HEK293T (cell line): ENCODE measurements at regions not wholly inside any gene's neighbourhood (a gene's known extent, or its start where the extent isn't known, plus 50 kb on each side); places are given as distances from the start of the nearest gene placed in this dataset.

ENCODE experiments used
- ARNT ChIP-seq: fragments of 450-650 bp; IDR thresholded peaks from 2 replicates; pipeline ENCODE4 v1.6.1; 2017; ENCODE audit warnings: mild to moderate bottlenecking
- BHLHE40 ChIP-seq: fragments of 450-650 bp; IDR thresholded peaks from 2 replicates; pipeline ENCODE4 v1.6.1; 2016; ENCODE audit warnings: mild to moderate bottlenecking, moderate library complexity, borderline replicate concordance
- CTBP1 ChIP-seq: fragments of 450-650 bp; IDR thresholded peaks from 2 replicates; pipeline ENCODE4 v1.6.1; 2016; ENCODE audit warnings: borderline replicate concordance
- FOXA1 ChIP-seq: fragments of 450-650 bp; IDR thresholded peaks from 2 replicates; pipeline ENCODE4 v1.6.1; 2016; ENCODE audit warnings: mild to moderate bottlenecking
- FOXM1 ChIP-seq: fragments of 450-650 bp; IDR thresholded peaks from 2 replicates; pipeline ENCODE4 v1.6.1; 2017; ENCODE audit warnings: mild to moderate bottlenecking, borderline replicate concordance
- LEF1 ChIP-seq: fragments of 450-650 bp; IDR thresholded peaks from 2 replicates; pipeline ENCODE4 v1.6.1; 2017; ENCODE audit warnings: mild to moderate bottlenecking, borderline replicate concordance
- SP1 ChIP-seq: fragments of 450-650 bp; IDR thresholded peaks from 2 replicates; pipeline ENCODE4 v1.6.1; 2017
- TARDBP ChIP-seq: fragments of 450-650 bp; IDR thresholded peaks from 2 replicates; pipeline ENCODE4 v1.6.1; 2016
- TF ChIP-seq, protein P1 (sequence below): fragments of 450-650 bp; IDR thresholded peaks from 2 replicates; pipeline ENCODE4 v1.6.1; 2016

DNA sequence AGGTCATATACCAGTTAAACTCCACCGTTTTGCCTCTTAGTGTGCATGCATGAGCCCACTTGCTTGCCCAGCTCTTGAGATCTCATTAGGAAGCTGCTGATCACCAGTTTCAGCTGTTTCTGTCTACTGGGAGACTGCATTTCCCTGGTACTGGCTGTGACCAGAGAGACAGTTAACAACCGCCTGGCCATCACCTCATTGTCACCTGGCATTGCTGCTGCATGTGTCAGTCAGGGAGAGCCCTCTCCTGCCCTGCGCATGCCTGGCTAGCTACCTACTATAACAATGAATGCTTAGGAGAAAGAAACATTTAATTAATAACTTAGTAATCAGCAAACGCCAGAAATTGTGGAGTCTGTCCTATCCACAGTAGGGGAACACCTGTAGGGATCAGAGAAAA lies 265.8 kb upstream of the CYRIA start:
- TF ChIP-seq CTBP1 (no peak), SP1 (no peak), FOXM1 (no peak), BHLHE40 (no peak), FOXA1 (no peak), LEF1 (no peak), ARNT (no peak), TARDBP (no peak)
- TF ChIP-seq, protein P1, sequence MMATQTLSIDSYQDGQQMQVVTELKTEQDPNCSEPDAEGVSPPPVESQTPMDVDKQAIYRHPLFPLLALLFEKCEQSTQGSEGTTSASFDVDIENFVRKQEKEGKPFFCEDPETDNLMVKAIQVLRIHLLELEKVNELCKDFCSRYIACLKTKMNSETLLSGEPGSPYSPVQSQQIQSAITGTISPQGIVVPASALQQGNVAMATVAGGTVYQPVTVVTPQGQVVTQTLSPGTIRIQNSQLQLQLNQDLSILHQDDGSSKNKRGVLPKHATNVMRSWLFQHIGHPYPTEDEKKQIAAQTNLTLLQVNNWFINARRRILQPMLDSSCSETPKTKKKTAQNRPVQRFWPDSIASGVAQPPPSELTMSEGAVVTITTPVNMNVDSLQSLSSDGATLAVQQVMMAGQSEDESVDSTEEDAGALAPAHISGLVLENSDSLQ = no peak
